ENCODE measurements at regions not wholly inside any gene's neighbourhood (a gene's known extent, or its start where the extent isn't known, plus 50 kb on each side); places are given as distances from the start of the nearest gene placed in this dataset.

GRCh38 chr4:116027311-116027710 is 913.9 kb upstream of the NDST4 start:
- H3K79me2 ChIP-seq (ENCODE audit: insufficient read depth, low read length), result no peaks in the 10 kb centered on the region
- DNase-seq, result no peak
- TF ChIP-seq, protein P1, sequence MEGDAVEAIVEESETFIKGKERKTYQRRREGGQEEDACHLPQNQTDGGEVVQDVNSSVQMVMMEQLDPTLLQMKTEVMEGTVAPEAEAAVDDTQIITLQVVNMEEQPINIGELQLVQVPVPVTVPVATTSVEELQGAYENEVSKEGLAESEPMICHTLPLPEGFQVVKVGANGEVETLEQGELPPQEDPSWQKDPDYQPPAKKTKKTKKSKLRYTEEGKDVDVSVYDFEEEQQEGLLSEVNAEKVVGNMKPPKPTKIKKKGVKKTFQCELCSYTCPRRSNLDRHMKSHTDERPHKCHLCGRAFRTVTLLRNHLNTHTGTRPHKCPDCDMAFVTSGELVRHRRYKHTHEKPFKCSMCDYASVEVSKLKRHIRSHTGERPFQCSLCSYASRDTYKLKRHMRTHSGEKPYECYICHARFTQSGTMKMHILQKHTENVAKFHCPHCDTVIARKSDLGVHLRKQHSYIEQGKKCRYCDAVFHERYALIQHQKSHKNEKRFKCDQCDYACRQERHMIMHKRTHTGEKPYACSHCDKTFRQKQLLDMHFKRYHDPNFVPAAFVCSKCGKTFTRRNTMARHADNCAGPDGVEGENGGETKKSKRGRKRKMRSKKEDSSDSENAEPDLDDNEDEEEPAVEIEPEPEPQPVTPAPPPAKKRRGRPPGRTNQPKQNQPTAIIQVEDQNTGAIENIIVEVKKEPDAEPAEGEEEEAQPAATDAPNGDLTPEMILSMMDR (conservative IDR thresholded peaks at IDR 0.05), result no peak
- no peak overlapping the region for H2BK120ac ChIP-seq (ENCODE audit: low read depth, low read length, poor library complexity, severe bottlenecking)
- H3K18ac ChIP-seq (ENCODE audit: insufficient read length, low read depth, low read length), result no peak overlapping the region
- no peaks in the 10 kb centered on the region for H3K27me3 ChIP-seq (ENCODE audit: insufficient read depth, low read length)
- H3K4me1 Mint-ChIP-seq, result peaks cover 0 to 4% of the 10 kb centered on the region in 2 experiments; a peak in 2 of 4 replicates
- no peaks in the 10 kb centered on the region for H3K27me3 Mint-ChIP-seq (ENCODE audit: low read depth)
- H2AFZ ChIP-seq (ENCODE audit: low read length), result no peak overlapping the region
- no peak overlapping the region for H3K4me3 Mint-ChIP-seq
- H3K23ac ChIP-seq (ENCODE audit: insufficient read length, low read depth, low read length), result no peak overlapping the region
- H2AK5ac ChIP-seq (ENCODE audit: insufficient read length, low read length), result no peak overlapping the region
- no peak overlapping the region for H2BK12ac ChIP-seq (ENCODE audit: insufficient read length, low read depth, low read length)
- no peak overlapping the region for H4K5ac ChIP-seq (ENCODE audit: insufficient read length, low read depth, low read length)
- H3K27ac Mint-ChIP-seq, result no peak overlapping the region
- H3K56ac ChIP-seq (ENCODE audit: insufficient read length, low read depth, low read length), result no peak overlapping the region
- H3K36me3 Mint-ChIP-seq (ENCODE audit: insufficient read depth in 1 of 3, low read depth in 3 of 3), result no peaks in the 10 kb centered on the region; a peak in 1 of 7 replicates
- no CpG with 5 or more reads among the region's 2 CpGs for WGBS (ENCODE audit: extremely low coverage, insufficient read length, low lambda C conversion rate)
- no peak overlapping the region for H2BK5ac ChIP-seq (ENCODE audit: insufficient read length, low read length)
- H3K79me1 ChIP-seq (ENCODE audit: insufficient read depth, low read depth, low read length, poor library complexity, severe bottlenecking), result no peaks in the 10 kb centered on the region
- no peak overlapping the region for H3K4me2 ChIP-seq (ENCODE audit: insufficient read depth, insufficient read length, low read length)
- no peak overlapping the region for H3K27ac ChIP-seq (ENCODE audit: insufficient read length, low read depth, low read length)
- no peak overlapping the region for H4K8ac ChIP-seq (replicated peaks; ENCODE audit: insufficient read length, low read depth, low read length)
- no peak overlapping the region for H4K91ac ChIP-seq (ENCODE audit: insufficient read length, low read depth, low read length)
- peaks cover 0 to 4% of the 10 kb centered on the region in 2 experiments; a peak in 1 of 5 replicates for H3K9me3 Mint-ChIP-seq
- H2BK15ac ChIP-seq (ENCODE audit: low read depth, low read length), result no peak overlapping the region
- no peaks in the 10 kb centered on the region for H3K23me2 ChIP-seq (ENCODE audit: insufficient read length, low read depth, low read length, poor library complexity, severe bottlenecking)
- H3T11ph ChIP-seq (ENCODE audit: low read length), result no peak overlapping the region
- peaks cover 2% of the 10 kb centered on the region; the same call in 1 of the 2 replicates for H3K4me1 ChIP-seq (ENCODE audit: insufficient read depth, low read length)
- H4K20me1 ChIP-seq (ENCODE audit: control insufficient read depth, insufficient read depth, insufficient read length), result no peaks in the 10 kb centered on the region
- H3K9me3 ChIP-seq (ENCODE audit: control insufficient read depth, low read depth, low read length), result no peaks in the 10 kb centered on the region
- H3K9ac ChIP-seq (ENCODE audit: extremely low read depth, insufficient read length, low read length), result no peak overlapping the region
- H2BK20ac ChIP-seq (ENCODE audit: low read depth, low read length, poor library complexity, severe bottlenecking), result no peak overlapping the region
- no peak overlapping the region for H3K14ac ChIP-seq (ENCODE audit: insufficient read depth, low read length)
- H3K4ac ChIP-seq (ENCODE audit: low read depth, low read length), result no peak overlapping the region
